GM12865 (cell line): ENCODE measurements at regions not wholly inside any gene's neighbourhood (a gene's known extent, or its start where the extent isn't known, plus 50 kb on each side); places are given as distances from the start of the nearest gene placed in this dataset.

Source experiments
- DNase-seq: peaks from one replicate; pipeline ENCODE4 v3.0.0; 2010; ENCODE audit warnings: low read depth
- H3K4me3 ChIP-seq: 2 replicates; pipeline ENCODE4 v1.5.1; 2011; ENCODE audit warnings: mild to moderate bottlenecking, low read depth, low read length, control low read depth
- TF ChIP-seq, protein P1 (sequence below): IDR thresholded peaks from 2 replicates; pipeline ENCODE4 v1.5.1; 2011; ENCODE audit warnings: low read length, control low read depth, low read depth, inconsistent platforms; ENCODE audit not compliant: insufficient read depth; ENCODE audit errors: missing control alignments

DNA sequence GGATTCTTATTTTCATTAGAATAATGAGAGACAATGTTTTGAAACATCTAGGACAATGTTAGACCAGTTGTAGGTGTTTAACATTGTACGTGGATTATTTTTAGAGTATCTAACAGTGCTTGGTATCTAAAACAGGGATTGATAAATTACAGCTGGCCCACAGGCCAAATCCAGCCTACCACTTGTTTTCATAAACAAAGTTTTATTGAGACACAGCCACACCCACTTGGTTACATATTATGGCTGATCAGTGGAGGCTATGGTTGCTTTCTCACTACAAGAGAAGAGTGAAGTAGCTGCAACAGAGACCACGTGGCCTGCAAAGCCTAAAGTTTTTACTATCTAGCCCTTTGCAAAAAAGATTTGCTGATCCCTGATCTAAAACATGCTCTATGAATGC lies 223.1 kb upstream of the CTNNB1 start:
- no peak overlapping the region for H3K4me3 ChIP-seq
- DNase-seq: no peak
- TF ChIP-seq, protein P1, sequence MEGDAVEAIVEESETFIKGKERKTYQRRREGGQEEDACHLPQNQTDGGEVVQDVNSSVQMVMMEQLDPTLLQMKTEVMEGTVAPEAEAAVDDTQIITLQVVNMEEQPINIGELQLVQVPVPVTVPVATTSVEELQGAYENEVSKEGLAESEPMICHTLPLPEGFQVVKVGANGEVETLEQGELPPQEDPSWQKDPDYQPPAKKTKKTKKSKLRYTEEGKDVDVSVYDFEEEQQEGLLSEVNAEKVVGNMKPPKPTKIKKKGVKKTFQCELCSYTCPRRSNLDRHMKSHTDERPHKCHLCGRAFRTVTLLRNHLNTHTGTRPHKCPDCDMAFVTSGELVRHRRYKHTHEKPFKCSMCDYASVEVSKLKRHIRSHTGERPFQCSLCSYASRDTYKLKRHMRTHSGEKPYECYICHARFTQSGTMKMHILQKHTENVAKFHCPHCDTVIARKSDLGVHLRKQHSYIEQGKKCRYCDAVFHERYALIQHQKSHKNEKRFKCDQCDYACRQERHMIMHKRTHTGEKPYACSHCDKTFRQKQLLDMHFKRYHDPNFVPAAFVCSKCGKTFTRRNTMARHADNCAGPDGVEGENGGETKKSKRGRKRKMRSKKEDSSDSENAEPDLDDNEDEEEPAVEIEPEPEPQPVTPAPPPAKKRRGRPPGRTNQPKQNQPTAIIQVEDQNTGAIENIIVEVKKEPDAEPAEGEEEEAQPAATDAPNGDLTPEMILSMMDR: no peak

DNA sequence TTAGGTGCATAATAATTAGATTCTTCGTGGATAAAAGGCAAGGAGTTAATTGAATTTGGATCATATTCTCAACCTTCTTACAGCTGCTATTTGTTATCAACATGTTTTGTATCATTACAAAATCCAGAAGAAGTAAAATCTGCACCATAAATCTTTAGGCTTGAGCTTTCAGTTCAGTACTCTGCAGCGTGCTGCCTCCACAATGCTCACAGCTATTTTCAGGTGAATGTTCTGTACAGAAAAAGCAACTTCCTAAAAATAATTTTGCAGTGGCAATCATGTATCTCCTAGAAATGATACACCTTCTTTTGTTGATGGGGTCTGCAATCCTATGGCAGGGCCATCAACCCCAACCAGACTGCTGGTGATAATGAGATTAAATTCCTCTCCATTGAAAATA lies 220.9 kb upstream of the CTNNB1 start:
- DNase-seq: no peak
- TF ChIP-seq, protein P1: no peak
- no peak overlapping the region for H3K4me3 ChIP-seq

DNA sequence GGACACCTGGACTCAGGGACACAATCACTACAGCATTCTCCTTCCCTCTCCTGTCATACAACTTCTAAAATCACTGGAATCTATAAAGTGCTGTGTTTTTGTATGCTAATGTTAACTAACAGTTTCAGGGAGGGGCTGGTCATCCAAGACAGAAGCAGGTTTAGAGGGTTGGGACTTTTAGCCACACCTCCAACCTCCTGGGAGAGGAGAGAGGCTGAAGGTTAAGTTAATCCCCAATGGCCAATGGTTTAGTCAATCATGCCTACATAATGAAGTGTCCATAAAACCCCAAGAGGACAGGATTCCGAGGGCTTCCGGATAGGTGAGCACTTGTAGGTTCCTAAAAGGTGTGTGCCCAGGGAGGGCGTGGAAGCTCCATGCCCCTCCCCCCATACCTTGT lies 219.3 kb upstream of the CTNNB1 start:
- TF ChIP-seq, protein P1: no peak
- no peak overlapping the region for H3K4me3 ChIP-seq
- DNase-seq: no peak

DNA sequence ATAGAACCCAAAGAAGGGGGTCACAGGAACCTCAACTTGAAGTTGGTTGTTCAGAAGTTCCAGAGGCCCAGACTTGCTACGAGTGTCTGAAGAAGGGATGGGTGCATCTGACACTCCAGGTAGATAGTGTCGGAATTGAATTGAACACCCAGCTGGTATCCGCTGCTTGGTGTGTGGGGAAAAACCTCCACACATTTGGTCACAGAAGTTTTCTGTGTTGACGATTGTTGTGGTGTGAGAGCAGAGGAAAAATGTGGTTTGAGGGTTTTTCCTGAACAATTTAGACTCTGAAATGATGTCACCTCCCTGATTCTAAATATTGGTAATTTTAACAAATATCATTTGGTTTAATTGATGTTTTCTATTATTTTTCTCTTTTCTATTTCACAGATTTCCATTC lies 218.8 kb upstream of the CTNNB1 start:
- peak; percentile 27 for DNase-seq
- no peak overlapping the region for H3K4me3 ChIP-seq
- TF ChIP-seq, protein P1: no peak

DNA sequence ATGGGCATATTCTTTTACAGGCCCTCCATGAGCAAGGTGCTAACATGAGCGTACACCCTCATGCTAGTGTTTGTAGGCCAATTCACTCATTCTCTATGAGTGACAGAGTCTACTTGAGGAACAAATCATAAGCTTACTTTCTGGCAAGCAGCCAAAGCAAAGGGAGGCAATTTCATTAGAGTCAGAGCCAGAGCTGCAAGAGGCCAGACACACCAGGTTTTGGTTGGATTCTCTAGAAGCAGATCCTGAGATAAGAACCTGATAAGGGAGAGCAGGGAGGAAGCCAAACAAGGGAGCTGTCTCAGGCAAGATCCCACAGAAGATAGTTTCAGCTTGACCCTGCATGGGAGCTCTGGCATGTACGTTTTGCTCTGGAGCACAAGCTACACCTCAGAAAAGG lies 214.1 kb upstream of the CTNNB1 start:
- TF ChIP-seq, protein P1: no peak
- no peak for DNase-seq
- H3K4me3 ChIP-seq: no peak overlapping the region

DNA sequence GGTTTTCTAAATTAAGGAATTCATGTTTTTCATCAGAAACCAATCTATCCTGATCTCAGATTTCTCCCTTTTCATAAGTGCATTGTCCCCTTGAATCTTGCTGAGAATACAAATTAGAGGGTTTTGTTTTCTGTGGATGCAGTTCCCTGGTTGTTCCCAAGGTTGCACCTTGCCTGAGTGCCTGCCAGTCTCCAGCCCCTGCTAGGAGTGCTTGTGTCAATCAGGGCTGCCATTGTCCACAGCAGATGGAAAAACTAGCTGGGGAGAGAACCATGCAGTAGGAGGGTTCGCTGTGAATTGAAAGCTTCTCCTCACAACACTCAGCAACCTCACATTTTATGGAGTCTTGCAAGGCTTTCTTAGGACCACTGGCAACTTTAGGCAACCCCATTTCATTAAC lies 210.8 kb upstream of the CTNNB1 start:
- TF ChIP-seq, protein P1: no peak
- DNase-seq: no peak
- no peak overlapping the region for H3K4me3 ChIP-seq
